ENCODE measurements at regions not wholly inside any gene's neighbourhood (a gene's known extent, or its start where the extent isn't known, plus 50 kb on each side); places are given as distances from the start of the nearest gene placed in this dataset.

- H3K9ac ChIP-seq (ENCODE audit: low read length): no peak overlapping the region
- H3K9me3 ChIP-seq (ENCODE audit: low read length): no peaks in the 10 kb centered on the region
- H3F3A ChIP-seq (ENCODE audit: insufficient read depth, low read length, poor library complexity, severe bottlenecking): no peaks in the 10 kb centered on the region
- H4K20me1 ChIP-seq (ENCODE audit: insufficient read depth): no peaks in the 10 kb centered on the region
- no peak overlapping the region for H3K4me2 ChIP-seq (ENCODE audit: low read length)
- no peaks in the 10 kb centered on the region for H3K27me3 ChIP-seq (ENCODE audit: insufficient read depth, low read depth, low read length)
- H3K79me2 ChIP-seq (replicated peaks; ENCODE audit: insufficient read depth, low read length): no peaks in the 10 kb centered on the region
- no peak overlapping the region for H2AFZ ChIP-seq (ENCODE audit: low read depth, low read length)
- no peaks in the 10 kb centered on the region for H3K9me2 ChIP-seq (ENCODE audit: insufficient read depth, low read length)
- H3K36me3 ChIP-seq (ENCODE audit: insufficient read depth, low read length): no peaks in the 10 kb centered on the region
- no peak overlapping the region for H3K27ac ChIP-seq (ENCODE audit: low read length)
- no peak for TF ChIP-seq REST (IDR thresholded peaks at IDR 0.05; ENCODE audit: borderline replicate concordance)
- TF ChIP-seq EP300 (conservative IDR thresholded peaks at IDR 0.05; ENCODE audit: poor library complexity, severe bottlenecking): no peak
- no peak for TF ChIP-seq POLR2AphosphoS5 (IDR thresholded peaks at IDR 0.05)
- TF ChIP-seq SMC3 (conservative IDR thresholded peaks at IDR 0.05; ENCODE audit: poor library complexity): no peak
- no peak for TF ChIP-seq EZH2 (IDR thresholded peaks at IDR 0.05; ENCODE audit: borderline replicate concordance, insufficient read depth, low read length, poor library complexity, severe bottlenecking)
- no peak for TF ChIP-seq MXI1 (conservative IDR thresholded peaks at IDR 0.05; ENCODE audit: poor library complexity, severe bottlenecking)
- no peak for TF ChIP-seq TAF1 (IDR thresholded peaks at IDR 0.05; ENCODE audit: low read depth)
- TF ChIP-seq CTCF (IDR thresholded peaks at IDR 0.05; ENCODE audit: poor library complexity, severe bottlenecking): no peak
- no peak for TF ChIP-seq RAD21 (conservative IDR thresholded peaks at IDR 0.05)
- H3K4me3 ChIP-seq (ENCODE audit: low read length): no peak overlapping the region
Measured at GRCh38 chr7:25578991-25579777, 350.9 kb upstream of the NPVF start.

- Histone ChIP-seq H3K4me3 (ENCODE audit: low read length) (no peak overlapping the region), H3K36me3 (ENCODE audit: insufficient read depth, low read length) (no peaks in the 10 kb centered on the region), H3F3A (ENCODE audit: insufficient read depth, low read length, poor library complexity, severe bottlenecking) (no peaks in the 10 kb centered on the region), H3K27me3 (ENCODE audit: insufficient read depth, low read depth, low read length) (no peaks in the 10 kb centered on the region), H3K9ac (ENCODE audit: low read length) (no peak overlapping the region), H3K27ac (ENCODE audit: low read length) (no peak overlapping the region), H3K9me3 (ENCODE audit: low read length) (no peaks in the 10 kb centered on the region), H3K4me2 (ENCODE audit: low read length) (no peak overlapping the region), H4K20me1 (ENCODE audit: insufficient read depth) (no peaks in the 10 kb centered on the region), H3K9me2 (ENCODE audit: insufficient read depth, low read length) (no peaks in the 10 kb centered on the region), H3K79me2 (replicated peaks; ENCODE audit: insufficient read depth, low read length) (no peaks in the 10 kb centered on the region), H2AFZ (ENCODE audit: low read depth, low read length) (no peak overlapping the region)
- TF ChIP-seq EP300 (conservative IDR thresholded peaks at IDR 0.05; ENCODE audit: poor library complexity, severe bottlenecking): no peak
- no peak for TF ChIP-seq MXI1 (conservative IDR thresholded peaks at IDR 0.05; ENCODE audit: poor library complexity, severe bottlenecking)
- no peak for TF ChIP-seq CTCF (IDR thresholded peaks at IDR 0.05; ENCODE audit: poor library complexity, severe bottlenecking)
- no peak for TF ChIP-seq REST (IDR thresholded peaks at IDR 0.05; ENCODE audit: borderline replicate concordance)
- TF ChIP-seq EZH2 (IDR thresholded peaks at IDR 0.05; ENCODE audit: borderline replicate concordance, insufficient read depth, low read length, poor library complexity, severe bottlenecking): no peak
- TF ChIP-seq RAD21 (conservative IDR thresholded peaks at IDR 0.05): no peak
- no peak for TF ChIP-seq POLR2AphosphoS5 (IDR thresholded peaks at IDR 0.05)
- no peak for TF ChIP-seq TAF1 (IDR thresholded peaks at IDR 0.05; ENCODE audit: low read depth)
- no peak for TF ChIP-seq SMC3 (conservative IDR thresholded peaks at IDR 0.05; ENCODE audit: poor library complexity)
Measured at GRCh38 chr7:25579778-25580075, 351.4 kb upstream of the NPVF start.

Measured in neural cell (in vitro differentiated cells).